ENCODE measurements at regions not wholly inside any gene's neighbourhood (a gene's known extent, or its start where the extent isn't known, plus 50 kb on each side); places are given as distances from the start of the nearest gene placed in this dataset.

DNA sequence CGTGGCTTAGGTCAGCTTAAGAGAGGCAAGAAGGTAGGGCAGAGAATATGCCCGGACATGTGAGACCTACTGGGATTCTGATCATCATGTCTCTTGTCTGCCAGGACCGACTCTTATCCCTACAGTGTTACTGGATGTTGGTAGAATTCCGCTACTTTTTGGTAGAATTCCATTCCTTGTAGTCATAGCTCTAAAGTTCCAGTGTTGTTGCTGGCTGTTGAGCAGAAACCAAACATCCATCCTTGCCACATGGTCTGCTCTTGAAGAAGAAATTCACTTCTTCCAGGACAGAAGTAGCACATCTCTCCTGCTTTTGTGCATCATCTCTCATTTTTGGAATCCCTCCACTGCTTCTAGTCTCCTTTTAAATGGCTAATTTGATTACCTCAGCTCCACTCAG lies 453.7 kb downstream of the RPL10L start:
- H3K9me3 ChIP-seq (ENCODE audit: control insufficient read depth, insufficient read depth, low read depth, low read length), result no peaks in the 10 kb centered on the region
- CTCF ChIA-PET, result no interaction called here
- POLR2A ChIA-PET, result no interaction called here
- no peak for TF ChIP-seq ZNF23 (tag by site-specific recombination; IDR thresholded peaks at IDR 0.05; ENCODE audit: borderline replicate concordance)
- TF ChIP-seq, protein P1, sequence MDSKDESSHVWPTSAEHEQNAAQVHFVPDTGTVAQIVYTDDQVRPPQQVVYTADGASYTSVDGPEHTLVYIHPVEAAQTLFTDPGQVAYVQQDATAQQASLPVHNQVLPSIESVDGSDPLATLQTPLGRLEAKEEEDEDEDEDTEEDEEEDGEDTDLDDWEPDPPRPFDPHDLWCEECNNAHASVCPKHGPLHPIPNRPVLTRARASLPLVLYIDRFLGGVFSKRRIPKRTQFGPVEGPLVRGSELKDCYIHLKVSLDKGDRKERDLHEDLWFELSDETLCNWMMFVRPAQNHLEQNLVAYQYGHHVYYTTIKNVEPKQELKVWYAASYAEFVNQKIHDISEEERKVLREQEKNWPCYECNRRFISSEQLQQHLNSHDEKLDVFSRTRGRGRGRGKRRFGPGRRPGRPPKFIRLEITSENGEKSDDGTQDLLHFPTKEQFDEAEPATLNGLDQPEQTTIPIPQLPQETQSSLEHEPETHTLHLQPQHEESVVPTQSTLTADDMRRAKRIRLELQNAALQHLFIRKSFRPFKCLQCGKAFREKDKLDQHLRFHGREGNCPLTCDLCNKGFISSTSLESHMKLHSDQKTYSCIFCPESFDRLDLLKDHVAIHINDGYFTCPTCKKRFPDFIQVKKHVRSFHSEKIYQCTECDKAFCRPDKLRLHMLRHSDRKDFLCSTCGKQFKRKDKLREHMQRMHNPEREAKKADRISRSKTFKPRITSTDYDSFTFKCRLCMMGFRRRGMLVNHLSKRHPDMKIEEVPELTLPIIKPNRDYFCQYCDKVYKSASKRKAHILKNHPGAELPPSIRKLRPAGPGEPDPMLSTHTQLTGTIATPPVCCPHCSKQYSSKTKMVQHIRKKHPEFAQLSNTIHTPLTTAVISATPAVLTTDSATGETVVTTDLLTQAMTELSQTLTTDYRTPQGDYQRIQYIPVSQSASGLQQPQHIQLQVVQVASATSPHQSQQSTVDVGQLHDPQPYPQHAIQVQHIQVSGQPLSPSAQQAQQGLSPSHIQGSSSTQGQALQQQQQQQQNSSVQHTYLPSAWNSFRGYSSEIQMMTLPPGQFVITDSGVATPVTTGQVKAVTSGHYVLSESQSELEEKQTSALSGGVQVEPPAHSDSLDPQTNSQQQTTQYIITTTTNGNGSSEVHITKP (tag by site-specific recombination; IDR thresholded peaks at IDR 0.05), result no peak
- TF ChIP-seq, protein P2, sequence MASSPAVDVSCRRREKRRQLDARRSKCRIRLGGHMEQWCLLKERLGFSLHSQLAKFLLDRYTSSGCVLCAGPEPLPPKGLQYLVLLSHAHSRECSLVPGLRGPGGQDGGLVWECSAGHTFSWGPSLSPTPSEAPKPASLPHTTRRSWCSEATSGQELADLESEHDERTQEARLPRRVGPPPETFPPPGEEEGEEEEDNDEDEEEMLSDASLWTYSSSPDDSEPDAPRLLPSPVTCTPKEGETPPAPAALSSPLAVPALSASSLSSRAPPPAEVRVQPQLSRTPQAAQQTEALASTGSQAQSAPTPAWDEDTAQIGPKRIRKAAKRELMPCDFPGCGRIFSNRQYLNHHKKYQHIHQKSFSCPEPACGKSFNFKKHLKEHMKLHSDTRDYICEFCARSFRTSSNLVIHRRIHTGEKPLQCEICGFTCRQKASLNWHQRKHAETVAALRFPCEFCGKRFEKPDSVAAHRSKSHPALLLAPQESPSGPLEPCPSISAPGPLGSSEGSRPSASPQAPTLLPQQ (tag by site-specific recombination; IDR thresholded peaks at IDR 0.05), result no peak
- no peak for TF ChIP-seq ZSCAN30 (tag by site-specific recombination; IDR thresholded peaks at IDR 0.05)
- TF ChIP-seq, protein P3, sequence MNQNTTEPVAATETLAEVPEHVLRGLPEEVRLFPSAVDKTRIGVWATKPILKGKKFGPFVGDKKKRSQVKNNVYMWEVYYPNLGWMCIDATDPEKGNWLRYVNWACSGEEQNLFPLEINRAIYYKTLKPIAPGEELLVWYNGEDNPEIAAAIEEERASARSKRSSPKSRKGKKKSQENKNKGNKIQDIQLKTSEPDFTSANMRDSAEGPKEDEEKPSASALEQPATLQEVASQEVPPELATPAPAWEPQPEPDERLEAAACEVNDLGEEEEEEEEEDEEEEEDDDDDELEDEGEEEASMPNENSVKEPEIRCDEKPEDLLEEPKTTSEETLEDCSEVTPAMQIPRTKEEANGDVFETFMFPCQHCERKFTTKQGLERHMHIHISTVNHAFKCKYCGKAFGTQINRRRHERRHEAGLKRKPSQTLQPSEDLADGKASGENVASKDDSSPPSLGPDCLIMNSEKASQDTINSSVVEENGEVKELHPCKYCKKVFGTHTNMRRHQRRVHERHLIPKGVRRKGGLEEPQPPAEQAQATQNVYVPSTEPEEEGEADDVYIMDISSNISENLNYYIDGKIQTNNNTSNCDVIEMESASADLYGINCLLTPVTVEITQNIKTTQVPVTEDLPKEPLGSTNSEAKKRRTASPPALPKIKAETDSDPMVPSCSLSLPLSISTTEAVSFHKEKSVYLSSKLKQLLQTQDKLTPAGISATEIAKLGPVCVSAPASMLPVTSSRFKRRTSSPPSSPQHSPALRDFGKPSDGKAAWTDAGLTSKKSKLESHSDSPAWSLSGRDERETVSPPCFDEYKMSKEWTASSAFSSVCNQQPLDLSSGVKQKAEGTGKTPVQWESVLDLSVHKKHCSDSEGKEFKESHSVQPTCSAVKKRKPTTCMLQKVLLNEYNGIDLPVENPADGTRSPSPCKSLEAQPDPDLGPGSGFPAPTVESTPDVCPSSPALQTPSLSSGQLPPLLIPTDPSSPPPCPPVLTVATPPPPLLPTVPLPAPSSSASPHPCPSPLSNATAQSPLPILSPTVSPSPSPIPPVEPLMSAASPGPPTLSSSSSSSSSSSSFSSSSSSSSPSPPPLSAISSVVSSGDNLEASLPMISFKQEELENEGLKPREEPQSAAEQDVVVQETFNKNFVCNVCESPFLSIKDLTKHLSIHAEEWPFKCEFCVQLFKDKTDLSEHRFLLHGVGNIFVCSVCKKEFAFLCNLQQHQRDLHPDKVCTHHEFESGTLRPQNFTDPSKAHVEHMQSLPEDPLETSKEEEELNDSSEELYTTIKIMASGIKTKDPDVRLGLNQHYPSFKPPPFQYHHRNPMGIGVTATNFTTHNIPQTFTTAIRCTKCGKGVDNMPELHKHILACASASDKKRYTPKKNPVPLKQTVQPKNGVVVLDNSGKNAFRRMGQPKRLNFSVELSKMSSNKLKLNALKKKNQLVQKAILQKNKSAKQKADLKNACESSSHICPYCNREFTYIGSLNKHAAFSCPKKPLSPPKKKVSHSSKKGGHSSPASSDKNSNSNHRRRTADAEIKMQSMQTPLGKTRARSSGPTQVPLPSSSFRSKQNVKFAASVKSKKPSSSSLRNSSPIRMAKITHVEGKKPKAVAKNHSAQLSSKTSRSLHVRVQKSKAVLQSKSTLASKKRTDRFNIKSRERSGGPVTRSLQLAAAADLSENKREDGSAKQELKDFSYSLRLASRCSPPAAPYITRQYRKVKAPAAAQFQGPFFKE (tag by site-specific recombination; IDR thresholded peaks at IDR 0.05; ENCODE audit: borderline replicate concordance), result no peak
- TF ChIP-seq ZBTB20 (tag by site-specific recombination; IDR thresholded peaks at IDR 0.05), result no peak
- TF ChIP-seq, protein P4, sequence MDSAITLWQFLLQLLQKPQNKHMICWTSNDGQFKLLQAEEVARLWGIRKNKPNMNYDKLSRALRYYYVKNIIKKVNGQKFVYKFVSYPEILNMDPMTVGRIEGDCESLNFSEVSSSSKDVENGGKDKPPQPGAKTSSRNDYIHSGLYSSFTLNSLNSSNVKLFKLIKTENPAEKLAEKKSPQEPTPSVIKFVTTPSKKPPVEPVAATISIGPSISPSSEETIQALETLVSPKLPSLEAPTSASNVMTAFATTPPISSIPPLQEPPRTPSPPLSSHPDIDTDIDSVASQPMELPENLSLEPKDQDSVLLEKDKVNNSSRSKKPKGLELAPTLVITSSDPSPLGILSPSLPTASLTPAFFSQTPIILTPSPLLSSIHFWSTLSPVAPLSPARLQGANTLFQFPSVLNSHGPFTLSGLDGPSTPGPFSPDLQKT (IDR thresholded peaks at IDR 0.05; ENCODE audit: borderline replicate concordance, low read depth, low read length), result no peak
- TF ChIP-seq BCL11B (tag by site-specific recombination; IDR thresholded peaks at IDR 0.05; ENCODE audit: low read depth), result no peak
- TF ChIP-seq, protein P5, sequence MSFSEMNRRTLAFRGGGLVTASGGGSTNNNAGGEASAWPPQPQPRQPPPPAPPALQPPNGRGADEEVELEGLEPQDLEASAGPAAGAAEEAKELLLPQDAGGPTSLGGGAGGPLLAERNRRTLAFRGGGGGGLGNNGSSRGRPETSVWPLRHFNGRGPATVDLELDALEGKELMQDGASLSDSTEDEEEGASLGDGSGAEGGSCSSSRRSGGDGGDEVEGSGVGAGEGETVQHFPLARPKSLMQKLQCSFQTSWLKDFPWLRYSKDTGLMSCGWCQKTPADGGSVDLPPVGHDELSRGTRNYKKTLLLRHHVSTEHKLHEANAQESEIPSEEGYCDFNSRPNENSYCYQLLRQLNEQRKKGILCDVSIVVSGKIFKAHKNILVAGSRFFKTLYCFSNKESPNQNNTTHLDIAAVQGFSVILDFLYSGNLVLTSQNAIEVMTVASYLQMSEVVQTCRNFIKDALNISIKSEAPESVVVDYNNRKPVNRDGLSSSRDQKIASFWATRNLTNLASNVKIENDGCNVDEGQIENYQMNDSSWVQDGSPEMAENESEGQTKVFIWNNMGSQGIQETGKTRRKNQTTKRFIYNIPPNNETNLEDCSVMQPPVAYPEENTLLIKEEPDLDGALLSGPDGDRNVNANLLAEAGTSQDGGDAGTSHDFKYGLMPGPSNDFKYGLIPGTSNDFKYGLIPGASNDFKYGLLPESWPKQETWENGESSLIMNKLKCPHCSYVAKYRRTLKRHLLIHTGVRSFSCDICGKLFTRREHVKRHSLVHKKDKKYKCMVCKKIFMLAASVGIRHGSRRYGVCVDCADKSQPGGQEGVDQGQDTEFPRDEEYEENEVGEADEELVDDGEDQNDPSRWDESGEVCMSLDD (tag by site-specific recombination; IDR thresholded peaks at IDR 0.05), result no peak
- TF ChIP-seq ZNF274 (IDR thresholded peaks at IDR 0.05; ENCODE audit: low read length), result no peak
- TF ChIP-seq ZNF274 (tag by site-specific recombination; IDR thresholded peaks at IDR 0.05; ENCODE audit: borderline replicate concordance), result no peak
- no peak for TF ChIP-seq ZNF169 (tag by site-specific recombination; IDR thresholded peaks at IDR 0.05)
- TF ChIP-seq ZNF664 (tag by site-specific recombination; IDR thresholded peaks at IDR 0.05), result no peak
- TF ChIP-seq ZNF121 (tag by site-specific recombination; IDR thresholded peaks at IDR 0.05), result no peak
- TF ChIP-seq ZNF561 (tag by site-specific recombination; IDR thresholded peaks at IDR 0.05; ENCODE audit: borderline replicate concordance), result no peak
- no peak for TF ChIP-seq YY2 (tag by site-specific recombination; IDR thresholded peaks at IDR 0.05)
- TF ChIP-seq, protein P6, sequence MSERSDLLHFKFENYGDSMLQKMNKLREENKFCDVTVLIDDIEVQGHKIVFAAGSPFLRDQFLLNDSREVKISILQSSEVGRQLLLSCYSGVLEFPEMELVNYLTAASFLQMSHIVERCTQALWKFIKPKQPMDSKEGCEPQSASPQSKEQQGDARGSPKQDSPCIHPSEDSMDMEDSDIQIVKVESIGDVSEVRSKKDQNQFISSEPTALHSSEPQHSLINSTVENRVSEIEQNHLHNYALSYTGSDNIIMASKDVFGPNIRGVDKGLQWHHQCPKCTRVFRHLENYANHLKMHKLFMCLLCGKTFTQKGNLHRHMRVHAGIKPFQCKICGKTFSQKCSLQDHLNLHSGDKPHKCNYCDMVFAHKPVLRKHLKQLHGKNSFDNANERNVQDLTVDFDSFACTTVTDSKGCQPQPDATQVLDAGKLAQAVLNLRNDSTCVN (tag by site-specific recombination; optimal IDR thresholded peaks at IDR 0.05), result no peak
- no peak for TF ChIP-seq SP7 (tag by site-specific recombination; IDR thresholded peaks at IDR 0.05)
- TF ChIP-seq, protein P7, sequence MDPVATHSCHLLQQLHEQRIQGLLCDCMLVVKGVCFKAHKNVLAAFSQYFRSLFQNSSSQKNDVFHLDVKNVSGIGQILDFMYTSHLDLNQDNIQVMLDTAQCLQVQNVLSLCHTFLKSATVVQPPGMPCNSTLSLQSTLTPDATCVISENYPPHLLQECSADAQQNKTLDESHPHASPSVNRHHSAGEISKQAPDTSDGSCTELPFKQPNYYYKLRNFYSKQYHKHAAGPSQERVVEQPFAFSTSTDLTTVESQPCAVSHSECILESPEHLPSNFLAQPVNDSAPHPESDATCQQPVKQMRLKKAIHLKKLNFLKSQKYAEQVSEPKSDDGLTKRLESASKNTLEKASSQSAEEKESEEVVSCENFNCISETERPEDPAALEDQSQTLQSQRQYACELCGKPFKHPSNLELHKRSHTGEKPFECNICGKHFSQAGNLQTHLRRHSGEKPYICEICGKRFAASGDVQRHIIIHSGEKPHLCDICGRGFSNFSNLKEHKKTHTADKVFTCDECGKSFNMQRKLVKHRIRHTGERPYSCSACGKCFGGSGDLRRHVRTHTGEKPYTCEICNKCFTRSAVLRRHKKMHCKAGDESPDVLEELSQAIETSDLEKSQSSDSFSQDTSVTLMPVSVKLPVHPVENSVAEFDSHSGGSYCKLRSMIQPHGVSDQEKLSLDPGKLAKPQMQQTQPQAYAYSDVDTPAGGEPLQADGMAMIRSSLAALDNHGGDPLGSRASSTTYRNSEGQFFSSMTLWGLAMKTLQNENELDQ (tag by site-specific recombination; IDR thresholded peaks at IDR 0.05; ENCODE audit: low read depth), result no peak
- TF ChIP-seq ZNF624 (tag by site-specific recombination; IDR thresholded peaks at IDR 0.05), result no peak
- no peaks in the 10 kb centered on the region for H3K4me1 ChIP-seq (ENCODE audit: control insufficient read depth, insufficient read depth, low read length)
- H3K36me3 ChIP-seq (ENCODE audit: control insufficient read depth in 2 of 2, insufficient read depth in 1 of 2, low read length in 2 of 2), result no peaks in the 10 kb centered on the region
- no peak overlapping the region for H3K27ac ChIP-seq (ENCODE audit: extremely low read depth, low read depth, low read length)
- no peak overlapping the region for H3K4me3 ChIP-seq (ENCODE audit: low read depth, low read length)
